ENCODE measurements at regions not wholly inside any gene's neighbourhood (a gene's known extent, or its start where the extent isn't known, plus 50 kb on each side); places are given as distances from the start of the nearest gene placed in this dataset.

- FAIRE-seq, result no peak
Measured at GRCh38 chr13:76038920-76039716, 403.0 kb downstream of the LMO7 start.

DNA sequence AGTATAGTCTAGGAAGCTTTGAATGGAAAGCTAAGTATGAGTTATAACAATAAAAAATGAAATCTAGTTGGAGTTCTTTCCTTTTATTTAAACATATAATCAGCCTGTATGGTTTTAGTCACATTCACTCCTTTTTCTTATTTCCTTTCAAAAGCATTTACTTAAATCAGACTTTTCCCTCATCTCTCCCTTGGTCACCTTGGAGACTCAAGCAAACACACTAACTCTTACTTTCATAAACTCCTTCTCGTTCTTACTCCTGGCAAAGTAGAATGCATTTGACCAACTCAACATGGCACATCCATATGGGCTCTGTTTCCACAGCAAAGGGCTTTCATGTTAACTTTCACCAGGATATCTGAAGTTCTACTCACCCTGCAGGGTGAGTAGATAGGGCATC is 400.0 kb downstream of the LMO7 start:
- no peak for FAIRE-seq

GRCh38 chr13:76035711-76036110 is 399.6 kb downstream of the LMO7 start:
- FAIRE-seq, result no peak

DNA sequence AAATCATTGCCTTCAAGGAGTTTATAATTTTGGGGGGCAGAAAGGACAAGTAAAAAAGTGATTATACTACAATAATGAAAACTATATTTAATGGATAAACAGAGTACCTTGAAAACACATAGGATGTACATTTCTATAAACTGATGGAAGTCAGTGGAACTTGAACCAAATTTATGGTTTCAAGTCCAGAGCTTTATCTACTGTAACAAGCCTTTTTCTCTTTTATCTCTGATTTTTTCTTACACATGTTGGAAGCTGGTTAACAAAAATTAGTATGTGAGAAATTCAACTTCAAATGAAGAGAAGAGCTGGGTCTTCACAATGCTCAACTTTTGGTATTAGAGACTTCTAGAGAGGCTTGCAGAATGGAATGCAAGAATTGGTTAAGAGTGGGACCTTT is 393.6 kb downstream of the LMO7 start:
- FAIRE-seq, result no peak

- FAIRE-seq, result no peak
Measured at GRCh38 chr13:76029088-76029487, 393.0 kb downstream of the LMO7 start.

GRCh38 chr13:76027131-76027530 is 391.0 kb downstream of the LMO7 start:
- no peak for FAIRE-seq

GRCh38 chr13:76025392-76025791 is 389.3 kb downstream of the LMO7 start:
- FAIRE-seq, result no peak

DNA sequence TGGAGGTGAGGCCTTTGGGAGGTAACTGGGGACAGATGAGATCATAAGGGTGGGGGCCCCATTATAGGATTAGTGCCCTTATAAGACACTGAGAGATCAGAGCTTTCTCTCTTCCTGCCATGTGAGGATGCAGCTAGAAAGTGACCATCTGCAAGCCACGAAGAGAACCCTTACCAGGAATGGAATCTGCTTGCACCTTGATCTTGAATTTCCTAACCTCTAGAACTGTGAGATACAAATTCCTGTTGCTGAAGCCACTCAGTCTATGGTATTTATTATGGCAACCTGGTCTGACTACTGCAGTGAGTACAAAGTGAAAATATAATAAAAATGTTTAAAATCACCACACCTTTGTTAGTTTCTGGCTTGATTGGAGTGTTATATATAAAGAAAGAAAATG is 388.0 kb downstream of the LMO7 start:
- no peak for FAIRE-seq

- no peak for FAIRE-seq
Measured at GRCh38 chr13:76023652-76024051, 387.5 kb downstream of the LMO7 start.

GRCh38 chr13:76020421-76020955 is 384.4 kb downstream of the LMO7 start:
- no peak for FAIRE-seq

GRCh38 chr13:76019421-76020044 is 383.4 kb downstream of the LMO7 start:
- no peak for FAIRE-seq

GRCh38 chr13:76017861-76018556 is 381.9 kb downstream of the LMO7 start:
- FAIRE-seq, result no peak

GRCh38 chr13:76016799-76017400 is 380.8 kb downstream of the LMO7 start:
- no peak for FAIRE-seq

GRCh38 chr13:76014406-76015318 is 378.5 kb downstream of the LMO7 start:
- no peak for FAIRE-seq

GRCh38 chr13:76012091-76012721 is 376.1 kb downstream of the LMO7 start:
- FAIRE-seq, result no peak

GRCh38 chr13:76009267-76009890 is 373.2 kb downstream of the LMO7 start:
- FAIRE-seq, result no peak

- no peak for FAIRE-seq
Measured at GRCh38 chr13:76004416-76004815, 368.3 kb downstream of the LMO7 start.

DNA sequence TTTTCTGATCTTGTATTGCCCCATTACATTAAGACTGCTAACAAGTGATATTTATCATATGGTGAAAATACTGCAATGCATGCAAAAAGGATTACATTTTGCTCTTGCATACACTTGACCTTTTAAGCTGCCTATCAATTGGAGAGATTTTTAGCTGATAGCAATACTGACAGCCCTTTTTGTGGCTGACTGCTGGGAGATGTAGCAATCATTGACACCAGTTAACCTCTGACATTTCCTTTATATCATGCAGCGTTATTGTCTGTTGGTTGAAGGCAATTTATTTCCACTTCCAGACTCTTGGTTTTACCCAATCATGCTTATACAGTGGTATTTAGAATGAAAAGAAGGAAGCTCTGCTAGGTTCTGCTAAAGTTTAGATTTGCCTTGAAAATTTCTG is 364.0 kb downstream of the LMO7 start:
- no peak for FAIRE-seq

GRCh38 chr13:75996582-75996981 is 360.5 kb downstream of the LMO7 start:
- FAIRE-seq, result no peak

DNA sequence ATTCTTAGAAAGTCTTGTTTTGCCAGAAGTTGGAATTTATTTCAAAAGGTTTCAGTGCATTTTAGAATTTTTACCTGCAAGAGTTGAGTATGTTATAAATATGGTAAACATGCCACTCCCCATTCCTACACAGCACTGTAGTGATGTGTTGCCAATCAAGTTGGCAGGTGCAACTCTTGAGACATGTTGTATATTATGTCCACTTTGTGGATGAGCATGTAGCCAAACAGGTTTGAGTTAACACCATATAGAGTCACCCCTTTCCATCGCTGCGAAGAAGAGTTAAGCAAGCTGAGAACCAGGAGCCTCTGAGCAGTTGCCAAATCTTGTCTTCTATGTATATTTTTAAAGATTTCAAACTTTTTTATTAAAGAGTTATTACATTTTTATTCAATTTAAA is 359.8 kb downstream of the LMO7 start:
- no peak for FAIRE-seq

- no peak for FAIRE-seq
Measured at GRCh38 chr13:75993823-75994222, 357.7 kb downstream of the LMO7 start.

Measured in A204.1 (cell line).